Endothelial cell of umbilical vein (primary cell): ENCODE measurements at regions not wholly inside any gene's neighbourhood (a gene's known extent, or its start where the extent isn't known, plus 50 kb on each side); places are given as distances from the start of the nearest gene placed in this dataset.

Source experiments
- BruUV-seq: library from RNA; stranded (reverse); fragments of 400-500 nt; replicated peaks from 2 replicates; lab custom pipeline; 2021; lab: Mats Ljungman, UMichigan
- CTCF ChIA-PET: fragments of 300-600, 350-600 bp; sonication (Branson Sonifier 250); formaldehyde crosslinking; loops from one replicate; lab custom pipeline; 2021; ENCODE audit warnings: antibody characterized with exemption, inconsistent platforms; lab: Charles Lee
- POLR2A ChIA-PET: fragments of 300-600, 350-600 bp; sonication (Branson Sonifier 250); formaldehyde crosslinking; loops from one replicate; lab custom pipeline; 2021; ENCODE audit warnings: antibody characterized with exemption, inconsistent platforms; lab: Charles Lee
- DNase-seq: peaks from one replicate; pipeline ENCODE4 v3.0.0-alpha.2; 2011; ENCODE audit warnings: low read depth, low spot score
- FAIRE-seq: peaks from 2 replicates; lab custom pipeline; 2011; peaks lifted over from hg19 to GRCh38; lab: Jason Lieb, UNC
- H2AFZ ChIP-seq: 2 replicates; pipeline ENCODE4 v1.6.0; 2012; ENCODE audit warnings: low read depth, low read length, control low read depth, inconsistent platforms
- H3K27ac ChIP-seq: 2 replicates; pipeline ENCODE4 v1.5.1; 2011; ENCODE audit warnings: low read depth, mild to moderate bottlenecking, control low read depth, low read length, moderate library complexity; ENCODE audit not compliant: insufficient read depth
- H3K27me3 ChIP-seq, 2 experiments: 2 replicates each; pipeline versions ENCODE4 v1.6.0 to v1.6.1; 2011; ENCODE audit warnings: low read length in 2 of 2, mixed read lengths in 1 of 2; ENCODE audit not compliant: control insufficient read depth in 2 of 2, insufficient read depth in 2 of 2
- H3K36me3 ChIP-seq, 2 experiments: 2 replicates in 1 of 2; 3 replicates in 1 of 2; pipeline ENCODE4 v1.5.1; 2011; ENCODE audit warnings: low read length in 2 of 2, mild to moderate bottlenecking in 1 of 2, moderate library complexity in 1 of 2; ENCODE audit not compliant: control insufficient read depth in 2 of 2, insufficient read depth in 2 of 2; ENCODE audit errors: extremely low read depth in 1 of 2
- H3K4me1 ChIP-seq: 3 replicates; pipeline ENCODE4 v1.5.1; 2011; ENCODE audit warnings: mild to moderate bottlenecking, low read length; ENCODE audit not compliant: control insufficient read depth, insufficient read depth; ENCODE audit errors: extremely low read depth
- H3K4me2 ChIP-seq: 2 replicates; pipeline ENCODE4 v1.6.1; 2011; ENCODE audit warnings: low read length, control low read depth, mixed read lengths; ENCODE audit not compliant: insufficient read depth
- H3K4me3 ChIP-seq, 3 experiments: fragments of 200-600 bp in 1 of 3; sonication (generic), shearing (Covaris generic) in 1 of 3; replicated peaks in 1 of 3; 2 replicates each; pipeline ENCODE4 v1.5.1; 2011 to 2016; ENCODE audit warnings: control low read depth in 3 of 3, low read length in 3 of 3, mild to moderate bottlenecking in 2 of 3, inconsistent platforms in 1 of 3, low read depth in 1 of 3, moderate library complexity in 1 of 3; ENCODE audit not compliant: insufficient read depth in 1 of 3
- H3K79me2 ChIP-seq: 2 replicates; pipeline ENCODE4 v1.6.0; 2012; ENCODE audit warnings: low read length, inconsistent platforms; ENCODE audit not compliant: control insufficient read depth, insufficient read depth
- H3K9ac ChIP-seq: replicated peaks from 2 replicates; pipeline ENCODE3; 2011; ENCODE audit warnings: low read length, control low read depth; ENCODE audit not compliant: insufficient read depth; ENCODE audit errors: extremely low read depth
- H3K9me1 ChIP-seq: replicated peaks from 3 replicates; pipeline ENCODE4 v1.6.0; 2011; ENCODE audit warnings: mild to moderate bottlenecking, low read length; ENCODE audit not compliant: control insufficient read depth, insufficient read depth; ENCODE audit errors: extremely low read depth
- H3K9me3 ChIP-seq: replicated peaks from 2 replicates; pipeline ENCODE4 v1.5.1; 2012; ENCODE audit warnings: low read length, inconsistent platforms; ENCODE audit not compliant: control insufficient read depth, insufficient read depth
- H4K20me1 ChIP-seq: replicated peaks from 2 replicates; pipeline ENCODE3; 2011; ENCODE audit warnings: mild to moderate bottlenecking, low read length; ENCODE audit not compliant: control insufficient read depth, insufficient read depth; ENCODE audit errors: extremely low read depth
- EZH2 ChIP-seq: IDR thresholded peaks from 2 replicates; pipeline ENCODE4 v1.6.1; 2012; ENCODE audit warnings: borderline replicate concordance, low read depth, mild to moderate bottlenecking, moderate library complexity, low read length, inconsistent platforms; ENCODE audit not compliant: severe bottlenecking
- FOS ChIP-seq: IDR thresholded peaks from 2 replicates; pipeline ENCODE4 v1.6.1; 2011; ENCODE audit warnings: mild to moderate bottlenecking, low read length, moderate library complexity, borderline replicate concordance; ENCODE audit not compliant: insufficient read depth
- GATA2 ChIP-seq: IDR thresholded peaks from 2 replicates; pipeline ENCODE4 v1.7.0; 2011; ENCODE audit warnings: low read depth, mild to moderate bottlenecking, moderate library complexity, mixed read lengths, low read length; ENCODE audit not compliant: insufficient read length, insufficient read depth
- JUN ChIP-seq: IDR thresholded peaks from 2 replicates; pipeline ENCODE4 v1.6.1; 2011; ENCODE audit warnings: borderline replicate concordance, low read depth; ENCODE audit not compliant: insufficient read length, insufficient read depth
- MYC ChIP-seq: IDR thresholded peaks from one replicate; pipeline ENCODE4 v1.6.1; 2011; ENCODE audit warnings: mild to moderate bottlenecking, low read depth, low read length
- POLR2A ChIP-seq: IDR thresholded peaks from 2 replicates; pipeline ENCODE4 v1.6.1; 2012; ENCODE audit warnings: low read depth, mild to moderate bottlenecking, control low read depth, low read length
- POLR2AphosphoS5 ChIP-seq: IDR thresholded peaks from 2 replicates; pipeline ENCODE4 v1.6.1; 2012; ENCODE audit warnings: low read depth, mild to moderate bottlenecking, control low read depth, low read length, moderate library complexity; ENCODE audit not compliant: insufficient read depth
- dilution Hi-C: fragments of 300-500 bp; cut with MboI; formaldehyde crosslinking; loops from one replicate; pipeline ENCODE4 v1.15.0; 2019; ENCODE audit warnings: low sequenced_read_pairs; ENCODE audit not compliant: extremely low pct_ligation_motif_present
- intact Hi-C: fragments of 100-400 bp; cut with micrococcal nuclease; formaldehyde crosslinking; loops from one replicate; pipeline ENCODE4 v1.10.0; 2022
- TF ChIP-seq, protein P1 (sequence below), 2 donors: IDR thresholded peaks; 1 replicate in 1 of 2; 2 replicates in 1 of 2; pipeline ENCODE4 v1.5.1; 2011; ENCODE audit warnings: low read length in 2 of 2, mild to moderate bottlenecking in 2 of 2, moderate library complexity in 2 of 2, control low read depth in 1 of 2, inconsistent platforms in 1 of 2, low read depth in 1 of 2; ENCODE audit not compliant: insufficient read depth in 1 of 2; ENCODE audit errors: extremely low read depth in 1 of 2
- TF ChIP-seq, protein P2 (sequence below): IDR thresholded peaks from 2 replicates; pipeline ENCODE4 v1.6.1; 2011; ENCODE audit not compliant: insufficient read depth, insufficient read length

DNA sequence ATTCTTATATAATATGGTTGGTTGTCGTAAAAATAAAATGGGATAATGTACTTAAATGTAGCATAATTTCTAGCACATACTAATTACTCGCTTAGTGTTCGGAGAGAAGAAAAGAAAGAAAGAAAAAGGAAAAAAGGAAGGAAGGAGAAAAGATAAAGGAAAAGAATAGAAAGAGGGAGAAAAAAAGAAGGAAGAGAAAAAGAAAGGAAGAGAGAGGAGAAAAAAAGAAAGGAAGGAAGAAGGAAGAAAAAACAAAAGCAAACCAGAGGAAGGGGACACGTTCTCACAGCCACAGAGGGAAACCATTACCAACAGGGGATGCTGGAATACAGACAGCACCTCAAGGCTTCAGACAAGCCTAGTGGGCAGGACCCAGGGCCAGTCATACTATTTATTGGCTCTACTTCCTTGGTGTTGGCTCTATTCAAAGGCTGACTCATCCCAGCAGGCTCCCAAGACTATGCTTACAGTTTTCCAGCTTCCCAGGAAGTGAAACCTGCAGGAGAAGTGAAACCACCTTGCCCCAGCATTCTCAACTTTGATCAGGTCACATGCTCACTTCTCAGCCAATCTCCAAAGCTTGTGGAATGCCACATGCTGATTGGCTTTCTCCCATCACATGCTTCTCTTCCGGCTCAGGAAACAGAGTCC, 273.5 kb upstream of the IRX5 start:
- FAIRE-seq (no peak), DNase-seq (no peak)
- intact Hi-C loops: no loop called here
- H2AFZ ChIP-seq: no peak overlapping the region
- no peak overlapping the region for H3K9ac ChIP-seq
- dilution Hi-C loops: no loop called here
- POLR2A ChIA-PET: no interaction called here
- no peaks in the 10 kb centered on the region for H3K36me3 ChIP-seq
- H3K27me3 ChIP-seq: no peaks in the 10 kb centered on the region
- no peaks in the 10 kb centered on the region for H3K9me3 ChIP-seq
- no peaks in the 10 kb centered on the region for H3K4me1 ChIP-seq
- no peak overlapping the region for H3K27ac ChIP-seq
- H4K20me1 ChIP-seq: no peaks in the 10 kb centered on the region
- CTCF ChIA-PET: no interaction called here
- no peak overlapping the region for H3K4me3 ChIP-seq
- no peaks in the 10 kb centered on the region for H3K9me1 ChIP-seq
- BruUV-seq: no TSS peak
- no peak overlapping the region for H3K4me2 ChIP-seq
- TF ChIP-seq MYC: no peak
- TF ChIP-seq JUN: no peak
- TF ChIP-seq, protein P1, sequence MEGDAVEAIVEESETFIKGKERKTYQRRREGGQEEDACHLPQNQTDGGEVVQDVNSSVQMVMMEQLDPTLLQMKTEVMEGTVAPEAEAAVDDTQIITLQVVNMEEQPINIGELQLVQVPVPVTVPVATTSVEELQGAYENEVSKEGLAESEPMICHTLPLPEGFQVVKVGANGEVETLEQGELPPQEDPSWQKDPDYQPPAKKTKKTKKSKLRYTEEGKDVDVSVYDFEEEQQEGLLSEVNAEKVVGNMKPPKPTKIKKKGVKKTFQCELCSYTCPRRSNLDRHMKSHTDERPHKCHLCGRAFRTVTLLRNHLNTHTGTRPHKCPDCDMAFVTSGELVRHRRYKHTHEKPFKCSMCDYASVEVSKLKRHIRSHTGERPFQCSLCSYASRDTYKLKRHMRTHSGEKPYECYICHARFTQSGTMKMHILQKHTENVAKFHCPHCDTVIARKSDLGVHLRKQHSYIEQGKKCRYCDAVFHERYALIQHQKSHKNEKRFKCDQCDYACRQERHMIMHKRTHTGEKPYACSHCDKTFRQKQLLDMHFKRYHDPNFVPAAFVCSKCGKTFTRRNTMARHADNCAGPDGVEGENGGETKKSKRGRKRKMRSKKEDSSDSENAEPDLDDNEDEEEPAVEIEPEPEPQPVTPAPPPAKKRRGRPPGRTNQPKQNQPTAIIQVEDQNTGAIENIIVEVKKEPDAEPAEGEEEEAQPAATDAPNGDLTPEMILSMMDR (IDR thresholded peaks at IDR 0.05; ENCODE audit: extremely low read depth in 1 of 2, insufficient read depth in 1 of 2, low read depth in 1 of 2, low read length in 2 of 2): no peak
- TF ChIP-seq FOS: no peak
- no peak for TF ChIP-seq EZH2
- TF ChIP-seq POLR2AphosphoS5: no peak
- TF ChIP-seq POLR2A: no peak
- TF ChIP-seq, protein P2, sequence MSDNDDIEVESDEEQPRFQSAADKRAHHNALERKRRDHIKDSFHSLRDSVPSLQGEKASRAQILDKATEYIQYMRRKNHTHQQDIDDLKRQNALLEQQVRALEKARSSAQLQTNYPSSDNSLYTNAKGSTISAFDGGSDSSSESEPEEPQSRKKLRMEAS: no peak
- TF ChIP-seq GATA2: no peak
- no peaks in the 10 kb centered on the region for H3K79me2 ChIP-seq
